H1 (cell line): ENCODE measurements at regions not wholly inside any gene's neighbourhood (a gene's known extent, or its start where the extent isn't known, plus 50 kb on each side); places are given as distances from the start of the nearest gene placed in this dataset.

Source experiments
- GTF2F1 ChIP-seq: IDR thresholded peaks from 2 replicates; pipeline ENCODE4 v1.6.1; 2012; ENCODE audit warnings: low read depth, low read length, improper control_type of control experiment, borderline replicate concordance
- JUN ChIP-seq: IDR thresholded peaks from 2 replicates; pipeline ENCODE4 v1.6.1; 2011; ENCODE audit warnings: low read depth, mild to moderate bottlenecking, improper control_type of control experiment, low read length
- POLR2A ChIP-seq, 2 experiments: IDR thresholded peaks; 1 replicate in 1 of 2; 2 replicates in 1 of 2; pipeline ENCODE4 v1.6.1; 2011; ENCODE audit warnings: low read depth in 2 of 2, low read length in 2 of 2, mild to moderate bottlenecking in 2 of 2; ENCODE audit errors: control extremely low read depth in 1 of 2
- RFX5 ChIP-seq: IDR thresholded peaks from 2 replicates; pipeline ENCODE4 v1.6.1; 2011; ENCODE audit warnings: low read depth, low read length, improper control_type of control experiment, borderline replicate concordance
- SRF ChIP-seq: IDR thresholded peaks from 2 replicates; pipeline ENCODE4 v1.6.1; 2011; ENCODE audit warnings: mild to moderate bottlenecking, low read depth, low read length, moderate library complexity
- TCF12 ChIP-seq: IDR thresholded peaks from 2 replicates; pipeline ENCODE4 v1.6.1; 2011; ENCODE audit warnings: low read depth, mild to moderate bottlenecking, low read length
- TEAD4 ChIP-seq: IDR thresholded peaks from 2 replicates; pipeline ENCODE4 v1.6.1; 2012; ENCODE audit warnings: low read depth, low read length, inconsistent platforms, mixed read lengths
- TF ChIP-seq, protein P1 (sequence below), 3 experiments: IDR thresholded peaks; 1 replicate in 2 of 3; 2 replicates in 1 of 3; pipeline versions ENCODE4 v1.5.1 to v1.6.1; 2011; ENCODE audit warnings: low read length in 3 of 3, mild to moderate bottlenecking in 3 of 3, inconsistent platforms in 2 of 3, low read depth in 1 of 3, moderate library complexity in 1 of 3; ENCODE audit not compliant: insufficient read depth in 1 of 3; ENCODE audit errors: control extremely low read depth in 1 of 3

DNA sequence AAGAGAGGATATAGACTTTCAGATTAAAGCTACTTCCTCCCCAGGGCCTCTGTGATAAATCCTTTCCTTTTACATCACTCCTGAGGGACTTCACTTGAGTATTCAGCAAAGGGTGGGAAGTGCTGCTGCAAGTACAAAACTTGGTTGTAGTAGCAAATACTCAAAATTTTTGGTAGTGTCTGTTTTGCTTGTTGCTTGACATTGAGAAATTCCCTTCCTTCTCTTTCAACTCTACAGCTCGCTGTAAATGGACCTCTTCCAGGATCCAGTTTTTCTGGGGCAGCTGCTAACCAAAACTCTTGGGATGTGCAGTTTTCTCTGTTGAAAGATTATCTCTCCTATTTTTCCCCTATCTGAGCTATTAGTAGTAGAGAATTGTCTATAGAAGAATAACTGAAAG lies 472.0 kb downstream of the CD109 start:
- no peak for TF ChIP-seq SRF
- no peak for TF ChIP-seq TEAD4
- TF ChIP-seq, protein P1, sequence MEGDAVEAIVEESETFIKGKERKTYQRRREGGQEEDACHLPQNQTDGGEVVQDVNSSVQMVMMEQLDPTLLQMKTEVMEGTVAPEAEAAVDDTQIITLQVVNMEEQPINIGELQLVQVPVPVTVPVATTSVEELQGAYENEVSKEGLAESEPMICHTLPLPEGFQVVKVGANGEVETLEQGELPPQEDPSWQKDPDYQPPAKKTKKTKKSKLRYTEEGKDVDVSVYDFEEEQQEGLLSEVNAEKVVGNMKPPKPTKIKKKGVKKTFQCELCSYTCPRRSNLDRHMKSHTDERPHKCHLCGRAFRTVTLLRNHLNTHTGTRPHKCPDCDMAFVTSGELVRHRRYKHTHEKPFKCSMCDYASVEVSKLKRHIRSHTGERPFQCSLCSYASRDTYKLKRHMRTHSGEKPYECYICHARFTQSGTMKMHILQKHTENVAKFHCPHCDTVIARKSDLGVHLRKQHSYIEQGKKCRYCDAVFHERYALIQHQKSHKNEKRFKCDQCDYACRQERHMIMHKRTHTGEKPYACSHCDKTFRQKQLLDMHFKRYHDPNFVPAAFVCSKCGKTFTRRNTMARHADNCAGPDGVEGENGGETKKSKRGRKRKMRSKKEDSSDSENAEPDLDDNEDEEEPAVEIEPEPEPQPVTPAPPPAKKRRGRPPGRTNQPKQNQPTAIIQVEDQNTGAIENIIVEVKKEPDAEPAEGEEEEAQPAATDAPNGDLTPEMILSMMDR (IDR thresholded peaks at IDR 0.05; ENCODE audit: control extremely low read depth in 1 of 3, insufficient read depth in 1 of 3, low read depth in 1 of 3, low read length in 3 of 3): no peak
- no peak for TF ChIP-seq POLR2A (IDR thresholded peaks at IDR 0.05; ENCODE audit: control extremely low read depth in 1 of 2, low read depth in 2 of 2, low read length in 2 of 2)
- no peak for TF ChIP-seq GTF2F1
- TF ChIP-seq JUN: no peak
- no peak for TF ChIP-seq TCF12
- no peak for TF ChIP-seq RFX5
